Left ventricle myocardium inferior (tissue), 1 donor: ENCODE measurements at regions not wholly inside any gene's neighbourhood (a gene's known extent, or its start where the extent isn't known, plus 50 kb on each side); places are given as distances from the start of the nearest gene placed in this dataset.
A peak's percentile ranks its signal among the peaks of the same experiment; 100 is the strongest.

Experiments
- DNase-seq: peaks from one replicate; pipeline ENCODE4 v3.0.0-alpha.2; 2020
- H3K27ac ChIP-seq: fragments of 200-600 bp; replicated peaks from 2 replicates; pipeline ENCODE4 v1.8.0; 2021
- H3K27me3 ChIP-seq: fragments of 200-600 bp; 2 replicates; pipeline ENCODE4 v1.8.0; 2021; ENCODE audit warnings: low read depth
- H3K36me3 ChIP-seq: fragments of 200-600 bp; 2 replicates; pipeline ENCODE4 v1.8.0; 2021
- H3K4me1 ChIP-seq: fragments of 200-600 bp; 2 replicates; pipeline ENCODE4 v1.8.0; 2021
- H3K4me3 ChIP-seq: fragments of 200-600 bp; 2 replicates; pipeline ENCODE4 v1.8.0; 2021; ENCODE audit warnings: mild to moderate bottlenecking, moderate library complexity
- H3K9me3 ChIP-seq: fragments of 200-600 bp; replicated peaks from 2 replicates; pipeline ENCODE4 v1.8.0; 2021
- CTCF ChIP-seq: fragments of 200-600 bp; IDR thresholded peaks from 2 replicates; pipeline ENCODE4 v1.8.0; 2021; ENCODE audit warnings: antibody characterized with exemption, mild to moderate bottlenecking, borderline replicate concordance
- intact Hi-C: fragments of 100-400 bp; cut with micrococcal nuclease; formaldehyde crosslinking; loops from one replicate; pipeline ENCODE4 v1.11.0; 2022
- donor health status: DM: no; HTN: yes; CAD: no; lungs with severe emphysema.

- H3K36me3 ChIP-seq, result no peaks in the 10 kb centered on the region
- peak overlapping the region; percentile 78 for H3K27ac ChIP-seq
- peaks cover 69% of the 10 kb centered on the region for H3K27me3 ChIP-seq
- H3K9me3 ChIP-seq, result peaks cover 7% of the 10 kb centered on the region
- TF ChIP-seq CTCF, result peak; percentile 48
- no peak for DNase-seq
- intact Hi-C loops, result no loop called here
- H3K4me3 ChIP-seq, result no peak overlapping the region
- H3K4me1 ChIP-seq, result no peaks in the 10 kb centered on the region
Observed at GRCh38 chr20:43389839-43390626, 67.7 kb upstream of the SRSF6 start.

- peaks cover 66% of the 10 kb centered on the region for H3K27me3 ChIP-seq
- peak overlapping the region; percentile 78 for H3K27ac ChIP-seq
- H3K4me1 ChIP-seq, result no peaks in the 10 kb centered on the region
- no peak overlapping the region for H3K4me3 ChIP-seq
- no peaks in the 10 kb centered on the region for H3K36me3 ChIP-seq
- TF ChIP-seq CTCF, result no peak
- DNase-seq, result peak; percentile 68
- intact Hi-C loops, result no loop called here
- peaks cover 7% of the 10 kb centered on the region for H3K9me3 ChIP-seq
Observed at GRCh38 chr20:43389211-43389610, 68.5 kb upstream of the SRSF6 start.

- peak; percentile 81 for DNase-seq
- peaks cover 1% of the 10 kb centered on the region for H3K9me3 ChIP-seq
- peaks cover 58% of the 10 kb centered on the region for H3K27me3 ChIP-seq
- no peaks in the 10 kb centered on the region for H3K4me1 ChIP-seq
- no peak overlapping the region for H3K4me3 ChIP-seq
- H3K27ac ChIP-seq, result peak overlapping the region; percentile 78
- no peaks in the 10 kb centered on the region for H3K36me3 ChIP-seq
- intact Hi-C loops, result no loop called here
- no peak for TF ChIP-seq CTCF
Observed at GRCh38 chr20:43388268-43389002, 69.3 kb upstream of the SRSF6 start.

- Histone ChIP-seq H3K27me3 (peaks cover 51% of the 10 kb centered on the region), H3K36me3 (no peaks in the 10 kb centered on the region), H3K4me1 (no peaks in the 10 kb centered on the region), H3K4me3 (no peak overlapping the region), H3K9me3 (no peaks in the 10 kb centered on the region), H3K27ac (peak overlapping the region; percentile 78)
- intact Hi-C loops, result no loop called here
- DNase-seq, result no peak
- no peak for TF ChIP-seq CTCF
Observed at GRCh38 chr20:43387737-43388136, 70.0 kb upstream of the SRSF6 start.

GRCh38 chr20:43386878-43387277 lies 70.8 kb upstream of the SRSF6 start:
- TF ChIP-seq CTCF, result no peak
- Histone ChIP-seq H3K27ac (no peak overlapping the region), H3K4me3 (no peak overlapping the region), H3K4me1 (no peaks in the 10 kb centered on the region), H3K36me3 (no peaks in the 10 kb centered on the region), H3K27me3 (peaks cover 42% of the 10 kb centered on the region), H3K9me3 (no peaks in the 10 kb centered on the region)
- intact Hi-C loops, result no loop called here
- no peak for DNase-seq
